Upper lobe of left lung (tissue), 6 donors: ENCODE measurements at regions not wholly inside any gene's neighbourhood (a gene's known extent, or its start where the extent isn't known, plus 50 kb on each side); places are given as distances from the start of the nearest gene placed in this dataset.

ENCODE experiments used
- ATAC-seq, 2 donors: fragments of 200-7000 bp; cut with Tn5 transposase; one replicate each; pipeline ENCODE4 v1.9.1; 2022; ENCODE audit warnings: mild to moderate bottlenecking in 2 of 2, moderate library complexity in 2 of 2; ENCODE audit not compliant: low FRiP score in 2 of 2
- DNase-seq, 2 donors: peaks; one replicate each; pipeline ENCODE4 v3.0.0-alpha.2; 2019 to 2020
- H3K27ac ChIP-seq, 4 donors: fragments of 200-600 bp; sonication (generic); one replicate each; pipeline ENCODE4 v1.5.1; 2016 to 2019
- H3K27me3 ChIP-seq, 4 donors: fragments of 200-600 bp; sonication (generic); one replicate each; pipeline ENCODE4 v1.5.1; 2017 to 2019
- H3K36me3 ChIP-seq, 4 donors: fragments of 200-600 bp; sonication (generic); one replicate each; pipeline ENCODE4 v1.5.1; 2016 to 2019
- H3K4me1 ChIP-seq, 4 donors: fragments of 200-600 bp; sonication (generic); one replicate each; pipeline ENCODE4 v1.5.1; 2018 to 2019
- H3K4me3 ChIP-seq, 4 donors: fragments of 200-600 bp; sonication (generic); one replicate each; pipeline ENCODE4 v1.5.1; 2017 to 2019; ENCODE audit warnings: mild to moderate bottlenecking in 2 of 4, moderate library complexity in 1 of 4
- H3K9me3 ChIP-seq, 4 donors: fragments of 200-600 bp; sonication (generic); one replicate each; pipeline ENCODE4 v1.5.1; 2018 to 2019
- EP300 ChIP-seq, 4 donors: sonication (generic); formaldehyde crosslinking; IDR thresholded peaks; one replicate each; pipeline ENCODE4 v1.5.1; 2017; ENCODE audit warnings: antibody characterized with exemption in 4 of 4, control low read depth in 2 of 4
- POLR2A ChIP-seq, 4 donors: fragments of 450-650 bp; IDR thresholded peaks; one replicate each; pipeline ENCODE4 v1.5.1; 2016 to 2017; ENCODE audit warnings: antibody characterized with exemption in 4 of 4, mild to moderate bottlenecking in 2 of 4
- POLR2AphosphoS5 ChIP-seq, 2 donors: sonication (generic); formaldehyde crosslinking; IDR thresholded peaks; one replicate each; pipeline ENCODE4 v1.5.1; 2017; ENCODE audit warnings: antibody characterized with exemption in 2 of 2
- WGBS, 2 donors: methylation state at CpG; one replicate each; pipeline ENCODE4 v1.1.5; 2017 to 2018; 5-methylcytosine and 5-hydroxymethylcytosine counted together
- TF ChIP-seq, protein P1 (sequence below), 6 experiments: fragments of 450-650 bp in 4 of 6; fragments of 200-600 bp in 2 of 6; sonication (generic) in 2 of 6; IDR thresholded peaks; one replicate each; pipeline ENCODE4 v1.5.1; 2016 to 2019; ENCODE audit warnings: antibody characterized with exemption in 6 of 6
- donor health status: DM: no; HTN: no; CAD: no; lungs with moderate emphysema.
- donor health status: DM: no; HTN: yes; CAD: no; lungs with severe emphysema.

DNA sequence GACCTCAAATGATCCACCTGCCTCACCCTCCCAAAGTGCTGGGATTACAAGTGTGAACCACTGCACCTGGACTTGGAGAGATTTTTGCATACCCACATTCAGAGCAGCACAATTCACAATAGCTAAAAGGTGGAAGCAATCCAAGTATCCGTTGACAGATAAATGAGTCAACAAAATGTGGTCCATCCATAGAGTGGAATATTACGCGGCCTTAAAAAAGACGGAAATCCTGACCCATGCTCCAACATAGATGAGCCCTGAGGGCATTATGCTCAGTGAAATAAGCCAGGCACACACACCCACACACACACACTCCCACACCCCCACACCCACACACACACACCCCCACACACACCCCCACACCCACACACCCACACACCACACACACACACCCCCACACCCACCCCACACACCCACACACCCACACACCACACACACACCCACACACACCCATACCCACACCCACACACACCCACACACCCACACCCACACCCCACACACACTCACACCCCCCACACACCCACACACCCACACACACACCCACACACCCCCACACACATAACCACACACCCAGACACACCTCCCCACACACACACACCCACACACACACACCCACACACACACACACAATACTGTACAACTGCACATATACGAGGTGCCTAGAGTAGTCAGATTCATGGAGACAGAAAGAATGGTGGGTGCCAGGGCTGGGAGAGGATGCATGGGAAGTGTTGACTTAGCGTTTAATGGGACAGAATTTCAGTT lies 124.7 kb downstream of the FOXL1 start:
- 76 to 94% methylated on average over 5 to 6 of the region's 6 CpGs for WGBS, 2 donors
- Histone ChIP-seq H3K4me1 (no peaks in the 10 kb centered on the region), H3K9me3 (no peaks in the 10 kb centered on the region), H3K4me3 (no peak overlapping the region), H3K27me3 (no peaks in the 10 kb centered on the region), H3K27ac (no peak overlapping the region), H3K36me3 (no peaks in the 10 kb centered on the region)
- no peak for ATAC-seq
- TF ChIP-seq, protein P1, sequence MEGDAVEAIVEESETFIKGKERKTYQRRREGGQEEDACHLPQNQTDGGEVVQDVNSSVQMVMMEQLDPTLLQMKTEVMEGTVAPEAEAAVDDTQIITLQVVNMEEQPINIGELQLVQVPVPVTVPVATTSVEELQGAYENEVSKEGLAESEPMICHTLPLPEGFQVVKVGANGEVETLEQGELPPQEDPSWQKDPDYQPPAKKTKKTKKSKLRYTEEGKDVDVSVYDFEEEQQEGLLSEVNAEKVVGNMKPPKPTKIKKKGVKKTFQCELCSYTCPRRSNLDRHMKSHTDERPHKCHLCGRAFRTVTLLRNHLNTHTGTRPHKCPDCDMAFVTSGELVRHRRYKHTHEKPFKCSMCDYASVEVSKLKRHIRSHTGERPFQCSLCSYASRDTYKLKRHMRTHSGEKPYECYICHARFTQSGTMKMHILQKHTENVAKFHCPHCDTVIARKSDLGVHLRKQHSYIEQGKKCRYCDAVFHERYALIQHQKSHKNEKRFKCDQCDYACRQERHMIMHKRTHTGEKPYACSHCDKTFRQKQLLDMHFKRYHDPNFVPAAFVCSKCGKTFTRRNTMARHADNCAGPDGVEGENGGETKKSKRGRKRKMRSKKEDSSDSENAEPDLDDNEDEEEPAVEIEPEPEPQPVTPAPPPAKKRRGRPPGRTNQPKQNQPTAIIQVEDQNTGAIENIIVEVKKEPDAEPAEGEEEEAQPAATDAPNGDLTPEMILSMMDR (IDR thresholded peaks at IDR 0.05): no peak
- TF ChIP-seq EP300 (IDR thresholded peaks at IDR 0.05) (no peak), POLR2A (IDR thresholded peaks at IDR 0.05) (no peak), POLR2AphosphoS5 (IDR thresholded peaks at IDR 0.05) (no peak)
- no peak for DNase-seq

DNA sequence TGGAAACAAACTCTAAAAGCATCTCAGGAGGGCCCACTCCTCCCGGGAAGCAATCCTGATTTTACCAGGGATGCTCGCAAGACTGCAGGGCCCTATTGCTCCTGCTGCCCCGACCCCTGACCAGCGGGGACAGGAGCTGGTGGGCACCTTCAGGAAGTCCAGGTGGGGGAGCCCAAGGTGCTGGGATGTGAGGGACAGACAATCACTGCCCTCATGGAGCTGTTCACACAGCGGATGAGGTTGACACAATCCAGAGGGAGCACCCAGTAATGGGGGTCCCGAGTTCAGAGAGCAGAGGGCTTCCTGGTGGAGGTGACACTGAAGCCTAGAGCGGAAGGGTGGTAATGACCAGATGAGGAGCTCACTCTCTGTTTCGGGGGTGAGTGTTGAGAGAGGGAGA lies 126.2 kb downstream of the FOXL1 start:
- TF ChIP-seq EP300 (IDR thresholded peaks at IDR 0.05) (no peak), POLR2A (IDR thresholded peaks at IDR 0.05) (no peak)
- TF ChIP-seq, protein P1 (IDR thresholded peaks at IDR 0.05): no peak
- WGBS, 2 donors: 75 to 91% methylated on average over 6 to 8 of the region's 8 CpGs
- DNase-seq (no peak), ATAC-seq (no peak)
- Histone ChIP-seq H3K4me3 (no peak overlapping the region), H3K4me1 (no peaks in the 10 kb centered on the region), H3K27me3 (no peaks in the 10 kb centered on the region), H3K36me3 (no peaks in the 10 kb centered on the region), H3K27ac (no peak overlapping the region), H3K9me3 (peaks cover 0 to 4% (median 0%) of the 10 kb centered on the region in 4 donors)

DNA sequence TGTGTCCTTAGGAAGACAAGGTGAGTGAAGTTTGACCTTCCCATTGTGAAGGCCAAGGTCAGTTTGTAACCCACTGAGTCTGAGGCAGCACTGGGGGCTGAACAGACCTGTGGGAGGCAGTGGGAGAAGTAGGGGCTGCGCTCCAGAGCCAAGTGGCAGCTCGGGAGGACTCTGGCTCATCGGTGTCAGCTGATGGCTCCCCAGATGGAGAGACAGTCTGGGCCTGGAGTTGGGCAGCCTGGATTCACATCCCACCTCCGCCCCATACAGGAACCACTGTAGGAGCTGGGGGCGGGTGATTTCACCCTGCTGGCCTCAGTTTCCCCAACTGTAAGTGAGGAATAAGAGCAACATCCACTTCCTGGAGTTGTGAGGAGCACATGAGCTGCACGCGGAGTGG lies 128.4 kb downstream of the FOXL1 start:
- Histone ChIP-seq H3K27ac (no peak overlapping the region), H3K36me3 (no peaks in the 10 kb centered on the region), H3K4me1 (no peaks in the 10 kb centered on the region), H3K27me3 (no peaks in the 10 kb centered on the region), H3K4me3 (no peak overlapping the region), H3K9me3 (peaks cover 0 to 4% (median 0%) of the 10 kb centered on the region in 4 donors)
- ATAC-seq (no peak), DNase-seq (no peak)
- TF ChIP-seq, protein P1 (IDR thresholded peaks at IDR 0.05): no peak
- no peak for TF ChIP-seq EP300 (IDR thresholded peaks at IDR 0.05)
- no peak for TF ChIP-seq POLR2A (IDR thresholded peaks at IDR 0.05)
- no peak for TF ChIP-seq POLR2AphosphoS5 (IDR thresholded peaks at IDR 0.05)
- WGBS, 2 donors: 92 to 93% methylated on average over 5 to 7 of the region's 7 CpGs

DNA sequence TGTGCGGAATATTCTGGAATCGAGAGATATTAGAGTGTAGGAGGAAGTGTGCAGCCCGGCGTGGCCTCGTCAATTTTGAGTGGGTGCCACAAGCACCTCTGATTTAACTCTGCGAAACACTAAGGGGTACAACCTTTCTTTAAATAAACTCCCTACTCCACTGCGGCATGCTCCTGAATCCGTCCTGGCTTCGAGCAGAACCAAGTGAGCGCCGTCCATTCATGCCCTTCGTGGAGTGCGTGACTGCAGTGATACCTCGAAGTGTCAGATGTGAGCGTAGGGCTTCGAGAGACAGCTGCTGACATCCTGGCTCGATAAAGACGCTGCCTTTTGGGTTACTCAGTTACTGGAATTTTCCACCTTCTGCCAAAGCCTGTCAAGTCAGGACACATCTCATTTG lies 128.8 kb downstream of the FOXL1 start:
- Histone ChIP-seq H3K9me3 (peaks cover 0 to 4% (median 0%) of the 10 kb centered on the region in 4 donors), H3K36me3 (no peaks in the 10 kb centered on the region), H3K4me3 (no peak overlapping the region), H3K4me1 (no peaks in the 10 kb centered on the region), H3K27ac (no peak overlapping the region), H3K27me3 (no peaks in the 10 kb centered on the region)
- WGBS, 2 donors: 85 to 87% methylated on average over 18 of the region's 18 CpGs
- ATAC-seq (no peak), DNase-seq (no peak)
- TF ChIP-seq EP300 (IDR thresholded peaks at IDR 0.05): no peak
- no peak for TF ChIP-seq POLR2AphosphoS5 (IDR thresholded peaks at IDR 0.05)
- TF ChIP-seq, protein P1 (IDR thresholded peaks at IDR 0.05): no peak
- no peak for TF ChIP-seq POLR2A (IDR thresholded peaks at IDR 0.05)

DNA sequence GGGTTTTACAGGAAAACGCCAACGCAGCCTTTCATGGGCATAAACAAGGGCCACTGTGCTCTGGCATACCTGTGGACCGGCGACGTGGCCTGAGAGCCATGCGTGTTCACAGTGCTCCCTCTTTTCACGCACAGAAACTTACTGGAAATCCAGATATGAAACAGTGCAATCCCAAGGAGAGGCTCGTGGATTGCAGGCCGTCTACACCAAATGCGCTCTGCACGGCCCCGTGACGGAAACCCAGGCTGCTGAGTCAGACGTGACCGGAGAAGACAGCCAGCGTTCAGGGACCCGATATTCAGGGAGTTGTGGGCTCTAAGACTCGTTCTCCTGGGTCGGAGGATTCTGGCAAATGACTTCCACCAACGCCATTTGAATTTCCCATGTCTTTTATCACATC lies 129.2 kb downstream of the FOXL1 start:
- 82 to 83% methylated on average over 20 of the region's 20 CpGs for WGBS, 2 donors
- no peak overlapping the region for H3K4me3 ChIP-seq
- no peaks in the 10 kb centered on the region for H3K4me1 ChIP-seq
- no peak for DNase-seq
- peaks cover 0 to 4% (median 0%) of the 10 kb centered on the region in 4 donors for H3K9me3 ChIP-seq
- H3K27me3 ChIP-seq: no peaks in the 10 kb centered on the region
- TF ChIP-seq EP300 (IDR thresholded peaks at IDR 0.05) (no peak), POLR2AphosphoS5 (IDR thresholded peaks at IDR 0.05) (no peak), POLR2A (IDR thresholded peaks at IDR 0.05) (no peak)
- TF ChIP-seq, protein P1 (IDR thresholded peaks at IDR 0.05): no peak
- no peaks in the 10 kb centered on the region for H3K36me3 ChIP-seq
- no peak overlapping the region for H3K27ac ChIP-seq
- ATAC-seq: no peak
